Nephron (organoid): ENCODE measurements at regions not wholly inside any gene's neighbourhood (a gene's known extent, or its start where the extent isn't known, plus 50 kb on each side); places are given as distances from the start of the nearest gene placed in this dataset.

Experiments
- H3K27ac Mint-ChIP-seq, 3 experiments: 2 replicates each; pipeline ENCODE4 v1.8.0; 2020; ENCODE audit warnings: mixed read lengths in 3 of 3, mild to moderate bottlenecking in 2 of 3, moderate library complexity in 1 of 3
- H3K27me3 Mint-ChIP-seq: 2 replicates; pipeline ENCODE4 v1.8.0; 2021; ENCODE audit warnings: low read depth, mild to moderate bottlenecking, moderate library complexity, mixed read lengths
- H3K36me3 Mint-ChIP-seq: 2 replicates; pipeline ENCODE4 v1.8.0; 2020; ENCODE audit warnings: low read depth, mixed read lengths
- H3K4me1 Mint-ChIP-seq: 2 replicates; pipeline ENCODE4 v1.8.0; 2020; ENCODE audit warnings: mixed read lengths
- H3K4me3 Mint-ChIP-seq, 3 experiments: 2 replicates each; pipeline ENCODE4 v1.8.0; 2020; ENCODE audit warnings: mild to moderate bottlenecking in 3 of 3, mixed read lengths in 3 of 3, moderate library complexity in 2 of 3
- H3K9me3 Mint-ChIP-seq: 2 replicates; pipeline ENCODE4 v1.8.0; 2020; ENCODE audit warnings: mixed read lengths
- TF ChIP-seq, protein P1 (sequence below), 3 experiments: fragments of 200-600 bp; sonication (generic); IDR thresholded peaks; one replicate each; pipeline ENCODE4 v1.5.0; 2021; ENCODE audit warnings: antibody characterized with exemption in 3 of 3; ENCODE audit not compliant: unreplicated experiment in 3 of 3

- Mint-ChIP-seq H3K36me3 (no peaks in the 10 kb centered on the region), H3K9me3 (peaks cover 2% of the 10 kb centered on the region), H3K27ac (no peak overlapping the region), H3K4me3 (no peak overlapping the region), H3K4me1 (no peaks in the 10 kb centered on the region), H3K27me3 (no peaks in the 10 kb centered on the region)
- TF ChIP-seq, protein P1, sequence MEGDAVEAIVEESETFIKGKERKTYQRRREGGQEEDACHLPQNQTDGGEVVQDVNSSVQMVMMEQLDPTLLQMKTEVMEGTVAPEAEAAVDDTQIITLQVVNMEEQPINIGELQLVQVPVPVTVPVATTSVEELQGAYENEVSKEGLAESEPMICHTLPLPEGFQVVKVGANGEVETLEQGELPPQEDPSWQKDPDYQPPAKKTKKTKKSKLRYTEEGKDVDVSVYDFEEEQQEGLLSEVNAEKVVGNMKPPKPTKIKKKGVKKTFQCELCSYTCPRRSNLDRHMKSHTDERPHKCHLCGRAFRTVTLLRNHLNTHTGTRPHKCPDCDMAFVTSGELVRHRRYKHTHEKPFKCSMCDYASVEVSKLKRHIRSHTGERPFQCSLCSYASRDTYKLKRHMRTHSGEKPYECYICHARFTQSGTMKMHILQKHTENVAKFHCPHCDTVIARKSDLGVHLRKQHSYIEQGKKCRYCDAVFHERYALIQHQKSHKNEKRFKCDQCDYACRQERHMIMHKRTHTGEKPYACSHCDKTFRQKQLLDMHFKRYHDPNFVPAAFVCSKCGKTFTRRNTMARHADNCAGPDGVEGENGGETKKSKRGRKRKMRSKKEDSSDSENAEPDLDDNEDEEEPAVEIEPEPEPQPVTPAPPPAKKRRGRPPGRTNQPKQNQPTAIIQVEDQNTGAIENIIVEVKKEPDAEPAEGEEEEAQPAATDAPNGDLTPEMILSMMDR (IDR thresholded peaks at IDR 0.05; ENCODE audit: unreplicated experiment in 3 of 3): no peak
Measured at GRCh38 chr6:20309186-20309585, 92.5 kb upstream of the E2F3 start.

- TF ChIP-seq, protein P1 (IDR thresholded peaks at IDR 0.05; ENCODE audit: unreplicated experiment in 3 of 3): no peak
- Mint-ChIP-seq H3K36me3 (no peaks in the 10 kb centered on the region), H3K27ac (no peak overlapping the region)
Measured at GRCh38 chr6:20310185-20310584, 91.5 kb upstream of the E2F3 start.

GRCh38 chr6:20312606-20313005 is 89.1 kb upstream of the E2F3 start:
- Mint-ChIP-seq H3K4me3 (no peak overlapping the region), H3K4me1 (no peaks in the 10 kb centered on the region), H3K27me3 (no peaks in the 10 kb centered on the region), H3K36me3 (no peaks in the 10 kb centered on the region), H3K27ac (no peak overlapping the region), H3K9me3 (peaks cover 5% of the 10 kb centered on the region)
- TF ChIP-seq, protein P1 (IDR thresholded peaks at IDR 0.05; ENCODE audit: unreplicated experiment in 3 of 3): no peak

More at GRCh38 chr6:20310185-20310584, 91.5 kb upstream of the E2F3 start:
- Mint-ChIP-seq H3K4me3 (no peak overlapping the region), H3K4me1 (no peaks in the 10 kb centered on the region), H3K9me3 (peaks cover 2% of the 10 kb centered on the region), H3K27me3 (no peaks in the 10 kb centered on the region)

DNA sequence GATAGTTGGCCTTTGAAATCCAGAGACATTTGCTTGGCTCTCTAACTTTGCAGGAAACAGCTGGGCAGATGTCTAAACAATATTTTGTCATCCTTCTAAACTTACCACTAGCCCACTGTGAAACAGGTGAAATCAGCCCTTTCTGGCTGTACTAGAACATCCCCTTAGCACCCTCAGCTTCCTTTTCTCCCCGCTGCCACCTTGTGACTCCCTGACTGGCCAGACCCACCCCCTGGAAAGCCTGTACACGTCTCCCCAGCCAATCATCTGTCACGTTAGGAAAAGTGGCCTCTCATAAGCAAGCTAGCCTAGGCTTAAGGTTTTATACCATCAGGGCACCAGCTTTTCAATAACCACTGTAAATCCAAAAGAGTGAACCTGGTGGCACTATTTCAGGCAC is 88.6 kb upstream of the E2F3 start:
- Mint-ChIP-seq H3K9me3 (peaks cover 5% of the 10 kb centered on the region), H3K36me3 (no peaks in the 10 kb centered on the region), H3K27ac (no peak overlapping the region), H3K4me3 (no peak overlapping the region), H3K27me3 (no peaks in the 10 kb centered on the region), H3K4me1 (no peaks in the 10 kb centered on the region)
- TF ChIP-seq, protein P1 (IDR thresholded peaks at IDR 0.05; ENCODE audit: unreplicated experiment in 3 of 3): no peak

DNA sequence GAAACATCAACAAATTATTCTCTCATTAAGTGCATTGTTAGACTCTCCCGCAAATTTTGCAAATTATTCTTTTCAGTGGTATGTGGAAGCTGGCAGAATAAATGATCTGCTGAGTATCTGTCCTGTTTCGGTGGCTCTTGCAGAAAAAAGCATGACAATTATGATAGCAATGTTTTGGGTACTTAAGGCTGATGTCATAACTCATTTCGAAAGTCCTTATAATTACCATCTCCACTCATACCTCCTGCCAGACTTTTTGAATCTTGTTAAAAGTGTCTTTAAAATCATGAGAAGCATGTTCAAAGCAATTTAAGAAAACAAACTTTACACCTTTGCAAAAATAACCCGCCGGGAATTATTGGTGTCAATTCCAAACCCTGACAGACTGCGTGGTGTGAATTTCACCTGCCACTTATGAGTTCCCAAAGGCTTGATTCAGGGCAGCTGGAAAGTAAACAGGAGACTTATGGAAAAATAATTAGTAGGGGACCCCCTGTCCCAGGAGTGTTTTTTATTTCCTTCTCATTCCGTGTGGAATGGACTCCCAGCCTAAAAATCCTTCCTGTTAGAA is 87.6 kb upstream of the E2F3 start:
- Mint-ChIP-seq H3K27me3 (no peaks in the 10 kb centered on the region), H3K9me3 (peaks cover 5% of the 10 kb centered on the region), H3K27ac (no peak overlapping the region), H3K4me3 (no peak overlapping the region), H3K36me3 (no peaks in the 10 kb centered on the region), H3K4me1 (no peaks in the 10 kb centered on the region)
- TF ChIP-seq, protein P1 (IDR thresholded peaks at IDR 0.05; ENCODE audit: unreplicated experiment in 3 of 3): no peak
